ENCODE measurements at regions not wholly inside any gene's neighbourhood (a gene's known extent, or its start where the extent isn't known, plus 50 kb on each side); places are given as distances from the start of the nearest gene placed in this dataset.

- no peak overlapping the region for H3K4me3 ChIP-seq (ENCODE audit: low read depth, low read length)
- in situ Hi-C loops (cut with HindIII; ENCODE audit: low sequenced_read_pairs): no loop called here
- DNase-seq (ENCODE audit: low read depth): no peak
- no peak for TF ChIP-seq CTCF (IDR thresholded peaks at IDR 0.05; ENCODE audit: low read depth, low read length, missing control alignments)
These were observed 625.1 kb downstream of the PTPRU start for GRCh38 chr1:29861446-29861845.

GRCh38 chr1:29860681-29861080 is 624.4 kb downstream of the PTPRU start:
- no peak for DNase-seq (ENCODE audit: low read depth)
- in situ Hi-C loops (cut with HindIII; ENCODE audit: low sequenced_read_pairs): no loop called here
- no peak for TF ChIP-seq CTCF (IDR thresholded peaks at IDR 0.05; ENCODE audit: low read depth, low read length, missing control alignments)
- no peak overlapping the region for H3K4me3 ChIP-seq (ENCODE audit: low read depth, low read length)

GRCh38 chr1:29860056-29860455 is 623.7 kb downstream of the PTPRU start:
- in situ Hi-C loops (cut with HindIII; ENCODE audit: low sequenced_read_pairs): no loop called here
- H3K4me3 ChIP-seq (ENCODE audit: low read depth, low read length): no peak overlapping the region
- no peak for DNase-seq (ENCODE audit: low read depth)
- no peak for TF ChIP-seq CTCF (IDR thresholded peaks at IDR 0.05; ENCODE audit: low read depth, low read length, missing control alignments)

GRCh38 chr1:29859126-29859525 is 622.8 kb downstream of the PTPRU start:
- H3K4me3 ChIP-seq (ENCODE audit: low read depth, low read length): no peak overlapping the region
- TF ChIP-seq CTCF (IDR thresholded peaks at IDR 0.05; ENCODE audit: low read depth, low read length, missing control alignments): no peak
- in situ Hi-C loops (cut with HindIII; ENCODE audit: low sequenced_read_pairs): no loop called here
- DNase-seq (ENCODE audit: low read depth): no peak

- in situ Hi-C loops (cut with HindIII; ENCODE audit: low sequenced_read_pairs): no loop called here
- H3K4me3 ChIP-seq (ENCODE audit: low read depth, low read length): no peak overlapping the region
- no peak for DNase-seq (ENCODE audit: low read depth)
- no peak for TF ChIP-seq CTCF (IDR thresholded peaks at IDR 0.05; ENCODE audit: low read depth, low read length, missing control alignments)
These were observed 622.3 kb downstream of the PTPRU start for GRCh38 chr1:29858646-29859045.

GRCh38 chr1:29856340-29857114 is 620.2 kb downstream of the PTPRU start:
- peak; percentile 3 for DNase-seq (ENCODE audit: low read depth)
- no peak for TF ChIP-seq CTCF (IDR thresholded peaks at IDR 0.05; ENCODE audit: low read depth, low read length, missing control alignments)
- in situ Hi-C loops (cut with HindIII; ENCODE audit: low sequenced_read_pairs): no loop called here
- no peak overlapping the region for H3K4me3 ChIP-seq (ENCODE audit: low read depth, low read length)
